ENCODE measurements at regions not wholly inside any gene's neighbourhood (a gene's known extent, or its start where the extent isn't known, plus 50 kb on each side); places are given as distances from the start of the nearest gene placed in this dataset.

DNA sequence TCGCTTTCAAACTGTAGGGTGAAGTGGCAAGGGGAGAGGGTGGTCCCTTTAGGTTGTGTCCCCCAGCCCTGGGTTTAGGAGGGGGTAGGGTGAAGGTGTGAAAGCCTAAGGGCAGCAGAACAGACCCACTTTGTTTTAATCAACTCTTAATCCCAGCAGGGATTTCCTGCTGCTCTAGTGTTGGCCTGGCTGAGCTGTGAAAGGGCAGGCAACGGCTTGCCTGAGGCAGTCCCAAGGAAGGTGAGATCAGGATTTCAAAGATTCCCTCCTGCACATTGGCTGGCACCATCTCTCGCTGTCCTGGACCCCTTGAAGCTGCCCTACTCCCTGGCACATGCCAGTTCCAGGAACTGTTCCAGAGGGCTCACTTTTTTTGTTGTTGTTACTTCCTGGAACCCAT is 221.3 kb downstream of the INSC start (continued):
- TF ChIP-seq AFF4 (CRISPR knock-in tag; IDR thresholded peaks at IDR 0.05) = no peak
- TF ChIP-seq, protein P1, sequence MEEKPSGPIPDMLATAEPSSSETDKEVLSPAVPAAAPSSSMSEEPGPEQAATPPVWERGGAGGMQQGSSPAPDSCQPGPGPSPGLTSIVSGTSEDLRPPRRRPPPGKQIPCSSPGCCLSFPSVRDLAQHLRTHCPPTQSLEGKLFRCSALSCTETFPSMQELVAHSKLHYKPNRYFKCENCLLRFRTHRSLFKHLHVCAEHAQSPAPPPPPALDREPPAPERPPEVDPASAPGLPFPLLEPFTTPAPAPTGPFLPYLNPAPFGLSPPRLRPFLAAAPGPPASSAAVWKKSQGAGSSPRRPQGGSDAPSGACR (CRISPR knock-in tag; IDR thresholded peaks at IDR 0.05) = no peak
- TF ChIP-seq TOE1 (CRISPR knock-in tag; IDR thresholded peaks at IDR 0.05) = no peak
- TF ChIP-seq PAWR (CRISPR knock-in tag; IDR thresholded peaks at IDR 0.05; ENCODE audit: borderline replicate concordance) = no peak

GRCh38 chr11:15339302-15339701 is 224.6 kb downstream of the INSC start:
- Histone ChIP-seq H3K79me2 (ENCODE audit: insufficient read depth, low read length) (no peaks in the 10 kb centered on the region), H3K9ac (ENCODE audit: insufficient read depth, low read depth, low read length) (no peak overlapping the region), H3K4me2 (ENCODE audit: low read depth, low read length) (no peak overlapping the region), H3K9me3 (ENCODE audit: low read length) (peaks cover 6% of the 10 kb centered on the region; the same call in 1 of the 2 replicates), H2AFZ (ENCODE audit: low read length) (no peak overlapping the region), H3K36me3 (replicated peaks in 1 of 2; ENCODE audit: control insufficient read depth in 1 of 2, insufficient read depth in 2 of 2, low read length in 2 of 2) (no peaks in the 10 kb centered on the region), H3K4me1 (ENCODE audit: insufficient read depth, low read length) (no peaks in the 10 kb centered on the region), H4K20me1 (ENCODE audit: insufficient read depth, low read length) (no peaks in the 10 kb centered on the region), H3K27ac (ENCODE audit: extremely low read length, insufficient read depth, low read length) (no peak overlapping the region), H3K4me3 (replicated peaks in 1 of 3; ENCODE audit: insufficient read depth in 1 of 3, low read depth in 2 of 3, low read length in 3 of 3) (no peak overlapping the region), H3K27me3 (ENCODE audit: control insufficient read depth in 1 of 2, insufficient read depth in 2 of 2, low read length in 2 of 2) (no peaks in the 10 kb centered on the region)
- ATAC-seq (no peak), DNase-seq (ENCODE audit: low spot score) (no peak), FAIRE-seq (no peak)
- ChIA-PET POLR2A (no interaction called here), CTCF (ENCODE audit: low intra/inter-chr PET ratio, low total read pairs) (no interaction called here)
- TF ChIP-seq ZNF788 (CRISPR knock-in tag; IDR thresholded peaks at IDR 0.05; ENCODE audit: borderline replicate concordance) (no peak), NR1H2 (CRISPR knock-in tag; IDR thresholded peaks at IDR 0.05; ENCODE audit: borderline replicate concordance, low read depth) (no peak), HOXA7 (CRISPR knock-in tag; IDR thresholded peaks at IDR 0.05) (no peak), PLRG1 (conservative IDR thresholded peaks at IDR 0.05) (no peak), ADNP (CRISPR knock-in tag; IDR thresholded peaks at IDR 0.05) (no peak), ZNF773 (CRISPR knock-in tag; IDR thresholded peaks at IDR 0.05; ENCODE audit: borderline replicate concordance) (no peak), SALL1 (CRISPR knock-in tag; IDR thresholded peaks at IDR 0.05) (no peak), ZNF224 (CRISPR knock-in tag; IDR thresholded peaks at IDR 0.05) (no peak), EEA1 (CRISPR knock-in tag; IDR thresholded peaks at IDR 0.05; ENCODE audit: borderline replicate concordance) (no peak), GATAD1 (CRISPR knock-in tag; IDR thresholded peaks at IDR 0.05) (no peak)
- intact Hi-C loops (cut with micrococcal nuclease; ENCODE audit: unreplicated experiment) (no loop called here), in situ Hi-C loops (cut with HindIII; ENCODE audit: extremely low pct_ligation_motif_present, low pct_unique_long_range_greater_than_20kb) (no loop called here)
- no TSS peak for BruUV-seq (replicated peaks)
- WGBS (ENCODE audit: low lambda C conversion rate) = 53% methylated on average over 1 of the region's 1 CpG
